ENCODE measurements at regions not wholly inside any gene's neighbourhood (a gene's known extent, or its start where the extent isn't known, plus 50 kb on each side); places are given as distances from the start of the nearest gene placed in this dataset.

DNA sequence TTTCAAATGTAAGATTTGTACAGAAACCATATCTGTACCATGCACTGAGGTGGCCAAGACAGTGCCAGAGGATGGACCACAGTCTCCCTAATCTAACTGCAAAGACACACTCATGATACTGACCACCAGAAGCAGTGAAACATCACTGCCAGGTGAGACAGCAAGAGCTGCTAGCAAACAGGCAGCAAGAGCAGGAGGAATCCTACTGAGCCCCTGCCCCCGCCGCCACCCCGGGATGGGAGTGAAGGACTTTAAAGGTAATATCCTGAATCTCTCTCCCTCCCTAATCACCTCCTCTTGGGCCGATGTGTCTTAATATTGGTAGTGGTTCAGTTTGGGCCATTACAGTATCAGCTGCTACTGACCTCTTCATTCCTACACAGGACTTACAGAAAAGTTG, 144.3 kb downstream of the XPNPEP1 start:
- no peak for TF ChIP-seq CTCF (IDR thresholded peaks at IDR 0.05)
- TF ChIP-seq POLR2A (IDR thresholded peaks at IDR 0.05) = no peak
- intact Hi-C loops (cut with DNase I; ENCODE audit: low total_unique reads) = no loop called here
- Histone ChIP-seq H3K27ac (no peak overlapping the region), H3K9me3 (no peaks in the 10 kb centered on the region), H3K4me3 (no peak overlapping the region), H3K4me1 (no peaks in the 10 kb centered on the region), H3K36me3 (no peaks in the 10 kb centered on the region), H3K27me3 (no peaks in the 10 kb centered on the region)
- no peak for DNase-seq

- H3K27me3 ChIP-seq = no peaks in the 10 kb centered on the region
- H3K9me3 ChIP-seq = no peaks in the 10 kb centered on the region
- no peak overlapping the region for H3K27ac ChIP-seq
- H3K36me3 ChIP-seq = no peaks in the 10 kb centered on the region
- H3K4me1 ChIP-seq = no peaks in the 10 kb centered on the region
- TF ChIP-seq POLR2A (IDR thresholded peaks at IDR 0.05) = no peak
- no peak for TF ChIP-seq CTCF (IDR thresholded peaks at IDR 0.05)
- no peak for DNase-seq
- intact Hi-C loops (cut with DNase I; ENCODE audit: low total_unique reads) = no loop called here
- no peak overlapping the region for H3K4me3 ChIP-seq
These were observed 149.2 kb downstream of the XPNPEP1 start for GRCh38 chr10:109774121-109774440.

- no peaks in the 10 kb centered on the region for H3K4me1 ChIP-seq
- TF ChIP-seq CTCF (IDR thresholded peaks at IDR 0.05) (peak in 3 of 4 experiments; percentile 12 to 15 (median 14)), POLR2A (IDR thresholded peaks at IDR 0.05) (no peak)
- no peaks in the 10 kb centered on the region for H3K27me3 ChIP-seq
- intact Hi-C loops (cut with DNase I; ENCODE audit: low total_unique reads) = no loop called here
- H3K4me3 ChIP-seq = no peak overlapping the region
- no peaks in the 10 kb centered on the region for H3K36me3 ChIP-seq
- no peak for DNase-seq
- no peaks in the 10 kb centered on the region for H3K9me3 ChIP-seq
- H3K27ac ChIP-seq = no peak overlapping the region
These were observed 149.8 kb downstream of the XPNPEP1 start for GRCh38 chr10:109773288-109774120.

GRCh38 chr10:109770663-109771062, 152.6 kb downstream of the XPNPEP1 start:
- H3K36me3 ChIP-seq = no peaks in the 10 kb centered on the region
- H3K27me3 ChIP-seq = no peaks in the 10 kb centered on the region
- intact Hi-C loops (cut with DNase I; ENCODE audit: low total_unique reads) = no loop called here
- TF ChIP-seq POLR2A (IDR thresholded peaks at IDR 0.05) = no peak
- TF ChIP-seq CTCF (IDR thresholded peaks at IDR 0.05) = no peak
- H3K4me1 ChIP-seq = no peaks in the 10 kb centered on the region
- DNase-seq = no peak
- H3K4me3 ChIP-seq = no peak overlapping the region
- no peak overlapping the region for H3K27ac ChIP-seq
- no peaks in the 10 kb centered on the region for H3K9me3 ChIP-seq

DNA sequence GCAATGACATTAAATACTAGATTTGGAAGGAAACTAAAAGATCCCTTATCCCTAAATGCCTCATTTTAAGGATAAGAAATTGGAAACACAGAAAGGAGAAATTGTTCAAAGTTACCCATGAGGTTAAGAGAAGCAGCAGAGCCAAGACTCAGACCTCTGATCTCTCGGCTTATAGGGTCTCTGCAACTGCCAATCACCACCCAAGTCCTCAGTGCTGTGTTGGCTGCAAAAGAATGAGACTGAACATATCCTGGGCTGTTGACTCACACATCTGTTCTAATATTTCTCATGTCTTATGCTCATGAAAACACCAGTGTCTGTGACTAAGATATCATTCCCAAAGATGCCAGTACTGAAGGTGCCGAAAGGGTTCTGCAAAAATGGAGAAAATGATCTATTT, 153.3 kb downstream of the XPNPEP1 start:
- Histone ChIP-seq H3K4me1 (no peaks in the 10 kb centered on the region), H3K27me3 (no peaks in the 10 kb centered on the region), H3K36me3 (no peaks in the 10 kb centered on the region), H3K9me3 (no peaks in the 10 kb centered on the region), H3K4me3 (no peak overlapping the region), H3K27ac (no peak overlapping the region)
- intact Hi-C loops (cut with DNase I; ENCODE audit: low total_unique reads) = no loop called here
- no peak for DNase-seq
- TF ChIP-seq POLR2A (IDR thresholded peaks at IDR 0.05) (no peak), CTCF (IDR thresholded peaks at IDR 0.05) (no peak)

Measured in uterus (tissue), 3 donors.